Endometrium (tissue), 2 donors: ENCODE measurements at regions not wholly inside any gene's neighbourhood (a gene's known extent, or its start where the extent isn't known, plus 50 kb on each side); places are given as distances from the start of the nearest gene placed in this dataset.

Experiments
- FAIRE-seq: peaks from 2 replicates; lab custom pipeline; 2012; peaks lifted over from hg19 to GRCh38; lab: Jason Lieb, UNC
- donor health status: control.
- donor health status: control.

- no peak for FAIRE-seq
These were observed 1585.3 kb upstream of the TENM3 start for GRCh38 chr4:180657881-180658280.

- FAIRE-seq = peak; percentile 83
These were observed 1578.3 kb upstream of the TENM3 start for GRCh38 chr4:180664766-180665368.

GRCh38 chr4:180665481-180665880, 1577.7 kb upstream of the TENM3 start:
- no peak for FAIRE-seq

GRCh38 chr4:180665994-180666824, 1577.0 kb upstream of the TENM3 start:
- FAIRE-seq = peak; percentile 43

GRCh38 chr4:180668732-180669131, 1574.5 kb upstream of the TENM3 start:
- FAIRE-seq = no peak

- FAIRE-seq = no peak
These were observed 1573.5 kb upstream of the TENM3 start for GRCh38 chr4:180669680-180670079.

GRCh38 chr4:180674619-180675358, 1568.4 kb upstream of the TENM3 start:
- FAIRE-seq = no peak

GRCh38 chr4:180675359-180675650, 1567.9 kb upstream of the TENM3 start:
- no peak for FAIRE-seq

GRCh38 chr4:180680305-180680704, 1562.9 kb upstream of the TENM3 start:
- FAIRE-seq = no peak

GRCh38 chr4:180682776-180683175, 1560.4 kb upstream of the TENM3 start:
- FAIRE-seq = no peak

- FAIRE-seq = no peak
These were observed 1560.0 kb upstream of the TENM3 start for GRCh38 chr4:180683186-180683585.

GRCh38 chr4:180688480-180688879, 1554.7 kb upstream of the TENM3 start:
- FAIRE-seq = no peak

GRCh38 chr4:180694875-180695274, 1548.3 kb upstream of the TENM3 start:
- no peak for FAIRE-seq

- peak; percentile 12 for FAIRE-seq
These were observed 1547.4 kb upstream of the TENM3 start for GRCh38 chr4:180695851-180696250.

GRCh38 chr4:180696460-180697092, 1546.6 kb upstream of the TENM3 start:
- no peak for FAIRE-seq

- no peak for FAIRE-seq
These were observed 1544.5 kb upstream of the TENM3 start for GRCh38 chr4:180698550-180699195.

GRCh38 chr4:180706766-180707165, 1536.4 kb upstream of the TENM3 start:
- FAIRE-seq = no peak

GRCh38 chr4:180710628-180711337, 1532.4 kb upstream of the TENM3 start:
- no peak for FAIRE-seq

GRCh38 chr4:180717451-180718033, 1525.7 kb upstream of the TENM3 start:
- no peak for FAIRE-seq

- FAIRE-seq = no peak
These were observed 1521.8 kb upstream of the TENM3 start for GRCh38 chr4:180721356-180721755.

GRCh38 chr4:180726611-180727010, 1516.6 kb upstream of the TENM3 start:
- FAIRE-seq = no peak
